ENCODE measurements at regions not wholly inside any gene's neighbourhood (a gene's known extent, or its start where the extent isn't known, plus 50 kb on each side); places are given as distances from the start of the nearest gene placed in this dataset.

- no peak for TF ChIP-seq CTCF (IDR thresholded peaks at IDR 0.05; ENCODE audit: borderline replicate concordance, extremely low read depth, low read length, poor library complexity, severe bottlenecking)
- TF ChIP-seq EZH2 (IDR thresholded peaks at IDR 0.05; ENCODE audit: borderline replicate concordance, low read depth, low read length, severe bottlenecking), result no peak
Measured at GRCh38 chr2:14778015-14778414, 145.5 kb downstream of the LRATD1 start.
